ENCODE measurements at regions not wholly inside any gene's neighbourhood (a gene's known extent, or its start where the extent isn't known, plus 50 kb on each side); places are given as distances from the start of the nearest gene placed in this dataset.

DNA sequence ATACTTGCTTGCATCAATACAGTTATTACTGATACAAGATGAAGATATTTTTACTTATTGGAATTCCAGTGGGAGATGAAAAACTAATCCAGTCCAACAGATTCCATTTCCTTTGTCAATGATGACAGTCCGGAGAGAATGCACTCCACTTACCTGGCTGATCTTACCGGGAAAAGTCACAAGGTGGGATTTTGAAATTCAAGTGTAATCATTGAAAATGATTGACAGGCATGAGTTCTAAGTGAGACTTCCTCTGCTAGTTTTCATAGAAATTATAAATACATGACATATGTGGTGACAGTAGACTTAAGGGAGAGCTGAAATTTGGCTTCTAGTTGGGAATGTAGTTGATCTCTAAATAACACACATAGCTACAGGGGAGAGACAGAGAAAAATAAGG, 859.9 kb downstream of the FAT4 start:
- TF ChIP-seq EP300 (IDR thresholded peaks at IDR 0.05) (no peak), POLR2A (IDR thresholded peaks at IDR 0.05) (no peak)
- TF ChIP-seq, protein P1, sequence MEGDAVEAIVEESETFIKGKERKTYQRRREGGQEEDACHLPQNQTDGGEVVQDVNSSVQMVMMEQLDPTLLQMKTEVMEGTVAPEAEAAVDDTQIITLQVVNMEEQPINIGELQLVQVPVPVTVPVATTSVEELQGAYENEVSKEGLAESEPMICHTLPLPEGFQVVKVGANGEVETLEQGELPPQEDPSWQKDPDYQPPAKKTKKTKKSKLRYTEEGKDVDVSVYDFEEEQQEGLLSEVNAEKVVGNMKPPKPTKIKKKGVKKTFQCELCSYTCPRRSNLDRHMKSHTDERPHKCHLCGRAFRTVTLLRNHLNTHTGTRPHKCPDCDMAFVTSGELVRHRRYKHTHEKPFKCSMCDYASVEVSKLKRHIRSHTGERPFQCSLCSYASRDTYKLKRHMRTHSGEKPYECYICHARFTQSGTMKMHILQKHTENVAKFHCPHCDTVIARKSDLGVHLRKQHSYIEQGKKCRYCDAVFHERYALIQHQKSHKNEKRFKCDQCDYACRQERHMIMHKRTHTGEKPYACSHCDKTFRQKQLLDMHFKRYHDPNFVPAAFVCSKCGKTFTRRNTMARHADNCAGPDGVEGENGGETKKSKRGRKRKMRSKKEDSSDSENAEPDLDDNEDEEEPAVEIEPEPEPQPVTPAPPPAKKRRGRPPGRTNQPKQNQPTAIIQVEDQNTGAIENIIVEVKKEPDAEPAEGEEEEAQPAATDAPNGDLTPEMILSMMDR (IDR thresholded peaks at IDR 0.05): no peak
